HPDE6-E6E7 (cell line): ENCODE measurements at regions not wholly inside any gene's neighbourhood (a gene's known extent, or its start where the extent isn't known, plus 50 kb on each side); places are given as distances from the start of the nearest gene placed in this dataset.

Source experiments
- DNase-seq: peaks from one replicate; pipeline ENCODE4 v3.0.0; 2011; ENCODE audit warnings: missing footprints; ENCODE audit errors: extremely low spot score

DNA sequence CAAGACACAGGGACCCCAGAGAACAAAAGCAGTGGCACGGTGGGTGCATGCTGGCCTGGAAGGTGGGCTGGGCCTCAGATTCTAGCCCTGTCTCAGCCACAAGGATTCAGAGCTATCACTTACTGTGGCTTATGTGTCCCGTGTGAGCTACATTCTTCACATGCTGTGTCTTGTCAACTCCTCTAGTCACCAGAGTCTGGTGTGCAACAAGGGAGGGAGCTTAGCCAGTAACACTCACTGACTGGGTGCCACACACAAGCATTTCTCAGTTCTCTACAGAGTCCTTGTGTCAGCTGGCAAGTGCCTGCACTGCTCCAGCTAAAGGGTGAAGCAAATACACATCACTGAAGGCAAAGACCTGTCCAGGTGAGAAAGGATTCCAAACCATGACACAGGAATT is 186.9 kb upstream of the CDYL start:
- no peak for DNase-seq

DNA sequence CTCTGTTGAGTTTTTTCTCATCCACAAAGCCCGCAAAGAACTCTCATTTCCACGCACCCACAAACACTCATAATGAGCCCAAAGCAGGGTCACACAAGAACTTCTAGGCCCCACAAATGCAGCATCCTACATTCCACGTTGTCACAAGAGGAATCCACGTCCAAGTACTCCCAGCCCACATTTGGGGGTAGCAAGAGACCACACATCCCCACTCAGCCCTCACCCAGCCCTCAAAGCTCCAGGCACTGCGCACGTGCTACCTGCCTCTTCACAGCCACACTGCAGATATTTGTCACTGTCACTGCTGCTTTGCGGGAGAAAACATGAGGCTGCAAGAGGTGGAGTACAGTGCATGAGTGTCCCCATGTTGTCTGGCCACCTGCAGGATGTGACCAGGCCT is 187.6 kb upstream of the CDYL start:
- DNase-seq: no peak

GRCh38 chr6:4588163-4588562 is 188.0 kb upstream of the CDYL start:
- no peak for DNase-seq

DNA sequence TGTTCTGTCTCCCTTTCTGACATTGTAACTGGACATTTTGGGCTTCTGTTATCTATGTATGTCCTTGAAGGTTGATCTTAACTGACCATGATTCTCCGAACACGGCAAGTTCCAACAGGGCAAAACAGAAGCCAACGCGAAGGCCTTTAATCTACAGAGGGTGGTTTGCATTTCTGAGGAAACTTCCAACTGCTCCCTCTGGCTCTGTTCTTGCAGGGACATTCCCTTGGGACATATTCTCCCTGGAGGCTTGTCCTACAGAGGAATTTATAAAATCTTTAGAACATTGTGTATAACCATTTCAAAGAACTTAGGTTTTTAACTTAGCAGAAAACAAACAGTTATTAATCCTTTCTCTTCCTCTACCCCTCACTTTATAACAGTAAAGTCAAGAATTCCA is 189.0 kb upstream of the CDYL start:
- no peak for DNase-seq

DNA sequence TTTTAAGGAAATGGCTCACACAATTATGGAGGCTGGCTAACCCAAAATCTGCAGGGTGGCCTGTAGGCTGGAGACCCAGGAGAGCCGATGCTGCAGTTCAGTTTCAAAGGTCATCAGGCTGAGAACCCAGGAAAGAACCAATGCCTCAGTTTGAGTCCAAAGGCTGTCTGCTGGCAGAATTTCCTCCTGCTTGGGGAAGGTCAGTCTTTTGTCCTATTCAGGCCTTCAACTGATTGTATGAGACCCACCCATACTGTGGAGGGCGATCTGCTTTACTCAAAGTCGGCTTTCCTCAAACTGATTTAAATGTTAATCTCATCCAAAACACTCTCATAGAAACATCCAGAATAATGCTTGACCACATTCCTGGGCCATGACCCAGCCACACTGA is 189.7 kb upstream of the CDYL start:
- no peak for DNase-seq

GRCh38 chr6:4585682-4586468 is 190.3 kb upstream of the CDYL start:
- DNase-seq: no peak

GRCh38 chr6:4584801-4585200 is 191.4 kb upstream of the CDYL start:
- no peak for DNase-seq

DNA sequence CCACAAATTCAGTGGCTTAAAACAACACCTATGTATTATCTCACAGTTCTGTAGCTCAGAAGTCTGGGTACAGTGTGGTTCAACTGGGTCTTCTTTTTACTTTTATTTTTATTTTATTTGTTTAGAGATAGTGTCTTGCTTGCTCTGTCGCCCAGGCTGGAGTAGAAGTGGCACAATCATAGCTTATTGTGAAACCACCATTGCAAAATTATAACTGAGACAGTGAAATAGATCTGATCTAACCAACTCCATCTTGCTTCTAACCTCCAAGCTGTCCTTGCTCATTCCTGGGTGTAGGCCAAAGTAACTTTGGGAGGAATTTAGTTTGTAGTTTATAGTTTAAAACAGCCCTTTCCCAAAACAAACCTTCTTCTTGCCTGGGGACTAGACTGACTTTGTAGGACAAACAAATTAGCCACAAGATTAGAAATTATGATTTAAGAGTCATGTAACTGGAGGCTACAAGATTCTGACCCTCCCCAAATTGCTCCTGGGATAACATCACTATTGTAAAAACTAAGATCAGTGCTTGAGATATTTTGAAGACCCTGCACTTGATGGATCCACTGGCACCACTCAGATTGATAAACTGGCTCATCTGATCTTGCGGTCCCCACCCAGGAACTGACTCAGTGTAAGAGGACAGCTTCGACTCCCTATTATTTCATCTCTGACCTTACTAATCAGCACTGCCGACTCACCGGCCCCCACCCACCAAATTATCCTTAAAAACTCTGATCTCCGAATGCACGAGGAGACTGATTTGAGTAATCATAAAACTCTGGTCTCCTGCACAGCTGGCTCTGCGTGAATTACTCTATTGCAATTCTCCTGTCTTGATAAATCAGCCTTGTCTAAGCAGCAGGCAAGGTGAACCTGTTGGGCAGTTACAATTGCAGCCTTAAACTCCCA is 193.4 kb upstream of the CDYL start:
- no peak for DNase-seq

GRCh38 chr6:4581468-4582385 is 194.5 kb upstream of the CDYL start:
- no peak for DNase-seq

GRCh38 chr6:4580361-4580760 is 195.8 kb upstream of the CDYL start:
- no peak for DNase-seq

GRCh38 chr6:4577406-4577805 is 198.8 kb upstream of the CDYL start:
- no peak for DNase-seq

DNA sequence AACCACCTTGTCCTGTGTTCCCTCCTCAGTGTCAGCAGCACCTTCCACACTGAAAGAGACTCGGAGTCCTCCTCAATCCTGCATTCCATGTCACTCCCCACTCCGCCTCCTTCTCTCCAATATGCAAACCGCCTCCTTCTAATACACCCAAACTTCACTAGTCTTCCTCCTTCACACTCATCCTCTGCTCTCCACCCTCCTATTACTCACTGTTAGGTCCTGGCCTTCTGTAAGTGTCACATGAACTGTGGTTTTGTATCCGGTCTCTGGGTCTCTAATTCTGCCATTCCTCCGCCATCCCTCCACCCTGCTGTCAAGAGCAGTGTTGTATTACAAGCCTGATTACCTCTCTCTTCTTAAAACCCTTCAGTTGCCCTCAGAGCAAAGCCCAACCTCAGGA is 200.5 kb upstream of the CDYL start:
- no peak for DNase-seq

DNA sequence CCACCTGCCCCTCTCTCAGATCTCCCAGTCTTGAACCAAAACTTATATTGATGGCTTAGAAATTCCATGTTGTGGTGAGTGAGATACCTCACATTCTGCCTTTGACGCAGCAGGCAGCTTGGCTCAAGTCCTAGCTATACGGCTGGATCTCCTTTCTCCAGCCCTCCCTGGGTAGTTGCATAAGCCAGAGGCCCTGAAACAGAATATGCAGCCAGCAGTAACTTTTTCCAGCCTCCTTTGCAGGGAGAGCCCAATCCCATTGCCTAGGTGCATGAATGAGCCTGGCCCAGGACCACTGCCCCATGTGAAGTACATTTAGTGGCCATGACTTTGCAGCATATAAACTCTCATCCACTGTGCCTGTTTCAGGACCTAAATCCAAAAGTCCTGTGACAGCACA is 202.2 kb upstream of the CDYL start:
- no peak for DNase-seq

DNA sequence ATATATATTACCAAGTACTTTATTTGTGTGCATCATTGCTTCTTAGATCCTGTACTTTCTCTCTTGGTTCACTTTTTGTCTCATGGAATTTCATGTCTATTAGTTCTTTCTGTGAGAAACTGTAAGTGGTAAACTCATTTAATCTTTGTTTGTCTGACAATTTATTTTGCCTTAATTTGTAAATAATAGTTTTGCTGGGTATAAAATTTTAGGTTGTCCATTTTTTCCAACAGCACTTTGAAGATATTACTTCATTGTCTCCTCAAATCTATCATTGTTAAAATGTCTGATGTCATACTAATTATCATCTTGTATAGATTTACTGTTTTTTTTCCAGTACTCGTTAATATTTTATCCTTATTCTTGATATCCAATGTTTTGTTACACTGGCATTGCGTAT is 205.2 kb upstream of the CDYL start:
- DNase-seq: no peak

GRCh38 chr6:4568138-4568537 is 208.1 kb upstream of the CDYL start:
- no peak for DNase-seq

DNA sequence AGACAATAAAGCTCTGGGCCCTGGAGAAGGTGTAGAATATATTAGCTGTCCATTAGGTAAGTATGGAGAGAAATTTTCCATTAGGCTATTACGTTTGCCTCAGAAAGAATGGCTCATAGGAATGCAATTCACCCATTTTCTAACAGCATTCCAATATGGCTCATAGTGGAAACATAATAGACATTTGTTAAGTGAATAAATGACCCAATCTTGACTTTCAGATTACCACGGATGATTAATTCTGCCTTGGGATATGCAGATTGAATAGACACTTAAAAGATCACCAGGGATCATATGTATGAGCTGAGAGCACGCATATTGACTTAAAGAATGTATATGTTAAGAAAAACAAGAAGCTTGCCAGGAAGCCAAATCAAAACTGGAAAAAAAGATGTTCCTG is 209.1 kb upstream of the CDYL start:
- peak; percentile 19 for DNase-seq

GRCh38 chr6:4565301-4566250 is 210.6 kb upstream of the CDYL start:
- no peak for DNase-seq

- no peak for DNase-seq
Observed at GRCh38 chr6:4564801-4565271, 211.4 kb upstream of the CDYL start.

GRCh38 chr6:4563877-4564276 is 212.3 kb upstream of the CDYL start:
- no peak for DNase-seq

GRCh38 chr6:4563156-4563555 is 213.0 kb upstream of the CDYL start:
- DNase-seq: no peak
